H9 (cell line): ENCODE measurements at regions not wholly inside any gene's neighbourhood (a gene's known extent, or its start where the extent isn't known, plus 50 kb on each side); places are given as distances from the start of the nearest gene placed in this dataset.

Experiments used
- DNase-seq: peaks from one replicate; pipeline ENCODE4 v3.0.0-alpha.2; 2017
- H2AFZ ChIP-seq: one replicate; pipeline ENCODE4 v1.6.1; 2013; ENCODE audit warnings: mild to moderate bottlenecking, low read length, control low read depth, moderate library complexity
- H2AK5ac ChIP-seq: 2 replicates; pipeline ENCODE4 v1.6.1; 2013; ENCODE audit warnings: low read length, control low read depth, mixed read lengths; ENCODE audit not compliant: insufficient read length
- H2BK120ac ChIP-seq: one replicate; pipeline ENCODE4 v1.6.1; 2013; ENCODE audit warnings: low read depth, mild to moderate bottlenecking, low read length, control low read depth, inconsistent platforms; ENCODE audit not compliant: poor library complexity, severe bottlenecking
- H2BK12ac ChIP-seq: 2 replicates; pipeline ENCODE4 v1.6.1; 2013; ENCODE audit warnings: low read length, control low read depth, mixed read lengths, low read depth; ENCODE audit not compliant: insufficient read length
- H2BK15ac ChIP-seq: 2 replicates; pipeline ENCODE4 v1.6.1; 2013; ENCODE audit warnings: low read depth, low read length, control low read depth
- H2BK20ac ChIP-seq: one replicate; pipeline ENCODE4 v1.6.1; 2013; ENCODE audit warnings: low read depth, mild to moderate bottlenecking, low read length, control low read depth, inconsistent platforms; ENCODE audit not compliant: poor library complexity, severe bottlenecking
- H2BK5ac ChIP-seq: 2 replicates; pipeline ENCODE4 v1.6.1; 2013; ENCODE audit warnings: low read length, control low read depth, mixed read lengths; ENCODE audit not compliant: insufficient read length
- H3K14ac ChIP-seq: 2 replicates; pipeline ENCODE4 v1.6.1; 2013; ENCODE audit warnings: low read length, control low read depth; ENCODE audit not compliant: insufficient read depth
- H3K18ac ChIP-seq: 2 replicates; pipeline ENCODE4 v1.6.1; 2013; ENCODE audit warnings: low read depth, mild to moderate bottlenecking, mixed read lengths, low read length, control low read depth; ENCODE audit not compliant: insufficient read length
- H3K23ac ChIP-seq: 2 replicates; pipeline ENCODE4 v1.6.1; 2013; ENCODE audit warnings: low read length, control low read depth, mixed read lengths, low read depth; ENCODE audit not compliant: insufficient read length
- H3K23me2 ChIP-seq: 2 replicates; pipeline ENCODE4 v1.6.1; 2013; ENCODE audit warnings: low read depth, mild to moderate bottlenecking, mixed read lengths, low read length, control low read depth; ENCODE audit not compliant: insufficient read length, poor library complexity, severe bottlenecking
- H3K27ac ChIP-seq: 2 replicates; pipeline ENCODE4 v1.5.1; 2013; ENCODE audit warnings: low read length, control low read depth, mixed read lengths, low read depth; ENCODE audit not compliant: insufficient read length
- H3K27me3 ChIP-seq: 2 replicates; pipeline ENCODE4 v1.6.1; 2013; ENCODE audit warnings: low read length, control low read depth, inconsistent platforms; ENCODE audit not compliant: insufficient read depth
- H3K4ac ChIP-seq: 2 replicates; pipeline ENCODE4 v1.6.1; 2013; ENCODE audit warnings: low read depth, mild to moderate bottlenecking, control low read depth, inconsistent platforms, low read length, moderate library complexity
- H3K4me1 ChIP-seq: 2 replicates; pipeline ENCODE4 v1.6.1; 2013; ENCODE audit warnings: low read length, control low read depth, inconsistent platforms; ENCODE audit not compliant: insufficient read depth
- H3K4me2 ChIP-seq: 2 replicates; pipeline ENCODE4 v1.6.1; 2013; ENCODE audit warnings: low read length, control low read depth, mixed read lengths; ENCODE audit not compliant: insufficient read length, insufficient read depth
- H3K56ac ChIP-seq: 2 replicates; pipeline ENCODE4 v1.6.1; 2013; ENCODE audit warnings: low read depth, mild to moderate bottlenecking, mixed read lengths, low read length, control low read depth; ENCODE audit not compliant: insufficient read length
- H3K79me1 ChIP-seq: 2 replicates; pipeline ENCODE4 v1.6.1; 2013; ENCODE audit warnings: low read depth, mild to moderate bottlenecking, moderate library complexity, low read length, control low read depth, inconsistent platforms; ENCODE audit not compliant: insufficient read depth, poor library complexity, severe bottlenecking
- H3K79me2 ChIP-seq: 2 replicates; pipeline ENCODE4 v1.6.1; 2013; ENCODE audit warnings: low read length, control low read depth, inconsistent platforms; ENCODE audit not compliant: insufficient read depth
- H3K9ac ChIP-seq: 2 replicates; pipeline ENCODE4 v1.6.1; 2013; ENCODE audit warnings: low read length, control low read depth, mixed read lengths; ENCODE audit not compliant: insufficient read length; ENCODE audit errors: extremely low read depth
- H3K9me3 ChIP-seq: one replicate; pipeline ENCODE4 v1.6.1; 2013; ENCODE audit warnings: low read depth, low read length, inconsistent platforms; ENCODE audit not compliant: control insufficient read depth
- H3T11ph ChIP-seq: one replicate; pipeline ENCODE4 v1.6.1; 2013; ENCODE audit warnings: mild to moderate bottlenecking, low read length, control low read depth, inconsistent platforms
- H4K20me1 ChIP-seq: one replicate; pipeline ENCODE4 v1.6.1; 2013; ENCODE audit not compliant: control insufficient read depth, insufficient read length, insufficient read depth
- H4K5ac ChIP-seq: 2 replicates; pipeline ENCODE4 v1.6.1; 2013; ENCODE audit warnings: low read depth, mild to moderate bottlenecking, mixed read lengths, low read length, control low read depth; ENCODE audit not compliant: insufficient read length
- H4K8ac ChIP-seq: replicated peaks from 2 replicates; pipeline ENCODE4 v1.6.1; 2013; ENCODE audit warnings: low read length, control low read depth, mixed read lengths, low read depth; ENCODE audit not compliant: insufficient read length
- H4K91ac ChIP-seq: 2 replicates; pipeline ENCODE4 v1.6.1; 2013; ENCODE audit warnings: low read depth, mild to moderate bottlenecking, moderate library complexity, mixed read lengths, low read length, control low read depth; ENCODE audit not compliant: insufficient read length
- H3K27ac Mint-ChIP-seq, 3 experiments: 2 replicates in 2 of 3; 3 replicates in 1 of 3; pipeline ENCODE4 v1.8.0; 2020 to 2021; ENCODE audit warnings: mixed read lengths in 3 of 3, mild to moderate bottlenecking in 1 of 3, moderate library complexity in 1 of 3
- H3K27me3 Mint-ChIP-seq: 2 replicates; pipeline ENCODE4 v1.8.0; 2021; ENCODE audit warnings: low read depth, mild to moderate bottlenecking, moderate library complexity, mixed read lengths
- H3K36me3 Mint-ChIP-seq, 3 experiments: 2 replicates in 2 of 3; 3 replicates in 1 of 3; pipeline ENCODE4 v1.8.0; 2020 to 2021; ENCODE audit warnings: low read depth in 3 of 3, mixed read lengths in 3 of 3; ENCODE audit not compliant: insufficient read depth in 1 of 3
- H3K4me1 Mint-ChIP-seq, 2 experiments: 2 replicates each; pipeline ENCODE4 v1.8.0; 2020; ENCODE audit warnings: mixed read lengths in 2 of 2
- H3K4me3 Mint-ChIP-seq, 2 experiments: 2 replicates in 1 of 2; 3 replicates in 1 of 2; pipeline ENCODE4 v1.8.0; 2020 to 2021; ENCODE audit warnings: mild to moderate bottlenecking in 2 of 2, mixed read lengths in 2 of 2, moderate library complexity in 1 of 2
- H3K9me3 Mint-ChIP-seq, 2 experiments: 2 replicates in 1 of 2; 3 replicates in 1 of 2; pipeline ENCODE4 v1.8.0; 2020; ENCODE audit warnings: mild to moderate bottlenecking in 2 of 2, mixed read lengths in 2 of 2, moderate library complexity in 1 of 2
- WGBS: extraction: QIAGEN DNeasy Blood & Tissue Kit; methylation state at CpG from one replicate; pipeline ENCODE4 v1.1.7; 2013; ENCODE audit warnings: missing lambda C conversion rate, low lambda C conversion rate, mixed read lengths; ENCODE audit not compliant: insufficient read length; ENCODE audit errors: extremely low coverage; 5-methylcytosine and 5-hydroxymethylcytosine counted together
- TF ChIP-seq, protein P1 (sequence below): fragments of 200-600 bp; sonication (generic); conservative IDR thresholded peaks from 3 replicates; pipeline ENCODE4 v1.8.0; 2021; ENCODE audit warnings: antibody characterized with exemption, mild to moderate bottlenecking

- Histone ChIP-seq H3K27ac (no peak overlapping the region), H3K23ac (no peak overlapping the region), H3K27me3 (peaks cover 5% of the 10 kb centered on the region; the same call in 1 of the 2 replicates), H2BK20ac (no peak overlapping the region), H2BK12ac (no peak overlapping the region), H3K79me1 (no peaks in the 10 kb centered on the region), H3K9ac (no peak overlapping the region), H3K56ac (no peak overlapping the region), H4K91ac (no peak overlapping the region), H2BK120ac (no peak overlapping the region), H3T11ph (no peak overlapping the region), H2BK15ac (no peak overlapping the region), H3K4me1 (peaks cover 5% of the 10 kb centered on the region; the same call in 1 of the 2 replicates), H4K20me1 (no peaks in the 10 kb centered on the region), H3K18ac (no peak overlapping the region), H4K8ac (no peak overlapping the region), H3K79me2 (no peaks in the 10 kb centered on the region), H2BK5ac (no peak overlapping the region), H3K9me3 (no peaks in the 10 kb centered on the region), H3K4ac (no peak overlapping the region), H2AK5ac (no peak overlapping the region), H3K14ac (no peak overlapping the region), H4K5ac (no peak overlapping the region), H3K4me2 (no peak overlapping the region), H3K23me2 (no peaks in the 10 kb centered on the region), H2AFZ (no peak overlapping the region)
- Mint-ChIP-seq H3K4me3 (no peak overlapping the region), H3K27ac (no peak overlapping the region), H3K9me3 (no peaks in the 10 kb centered on the region), H3K36me3 (peaks cover 0 to 8% (median 0%) of the 10 kb centered on the region in 3 experiments; a peak in 4 of 7 replicates), H3K4me1 (peaks cover 25 to 26% of the 10 kb centered on the region in 2 experiments), H3K27me3 (peaks cover 18% of the 10 kb centered on the region)
- no CpG with 5 or more reads among the region's 3 CpGs for WGBS
- no peak for DNase-seq
- TF ChIP-seq, protein P1, sequence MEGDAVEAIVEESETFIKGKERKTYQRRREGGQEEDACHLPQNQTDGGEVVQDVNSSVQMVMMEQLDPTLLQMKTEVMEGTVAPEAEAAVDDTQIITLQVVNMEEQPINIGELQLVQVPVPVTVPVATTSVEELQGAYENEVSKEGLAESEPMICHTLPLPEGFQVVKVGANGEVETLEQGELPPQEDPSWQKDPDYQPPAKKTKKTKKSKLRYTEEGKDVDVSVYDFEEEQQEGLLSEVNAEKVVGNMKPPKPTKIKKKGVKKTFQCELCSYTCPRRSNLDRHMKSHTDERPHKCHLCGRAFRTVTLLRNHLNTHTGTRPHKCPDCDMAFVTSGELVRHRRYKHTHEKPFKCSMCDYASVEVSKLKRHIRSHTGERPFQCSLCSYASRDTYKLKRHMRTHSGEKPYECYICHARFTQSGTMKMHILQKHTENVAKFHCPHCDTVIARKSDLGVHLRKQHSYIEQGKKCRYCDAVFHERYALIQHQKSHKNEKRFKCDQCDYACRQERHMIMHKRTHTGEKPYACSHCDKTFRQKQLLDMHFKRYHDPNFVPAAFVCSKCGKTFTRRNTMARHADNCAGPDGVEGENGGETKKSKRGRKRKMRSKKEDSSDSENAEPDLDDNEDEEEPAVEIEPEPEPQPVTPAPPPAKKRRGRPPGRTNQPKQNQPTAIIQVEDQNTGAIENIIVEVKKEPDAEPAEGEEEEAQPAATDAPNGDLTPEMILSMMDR: no peak
These were observed 94.3 kb downstream of the NIBAN1 start for GRCh38 chr1:184879876-184880557.
